GM12878 (cell line): ENCODE measurements at regions not wholly inside any gene's neighbourhood (a gene's known extent, or its start where the extent isn't known, plus 50 kb on each side); places are given as distances from the start of the nearest gene placed in this dataset.

Source experiments
- ATAC-seq: fragments of 200-7000 bp; cut with Tn5 transposase; 3 replicates; pipeline ENCODE4 v1.9.1; 2020; ENCODE audit warnings: mild to moderate bottlenecking, moderate library complexity
- BruUV-seq: library from RNA; stranded (reverse); fragments of 400-500 nt; replicated peaks from 2 replicates; lab custom pipeline; 2021; lab: Mats Ljungman, UMichigan
- CTCF ChIA-PET: fragments of 300-600 bp; sonication (Branson Sonifier 250); formaldehyde crosslinking; extraction: SDS; loops from one replicate; lab custom pipeline; 2021; ENCODE audit warnings: inconsistent platforms; lab: Yijun Ruan, JAX
- POLR2A ChIA-PET: fragments of 350-600 bp; formaldehyde crosslinking; extraction: SDS; loops from one replicate; lab custom pipeline; 2021; ENCODE audit warnings: inconsistent platforms; lab: Charles Lee
- RAD21 ChIA-PET: fragments of 300-600 bp; sonication (Branson Sonifier 250); formaldehyde crosslinking; loops from one replicate; lab custom pipeline; 2023; ENCODE audit warnings: antibody characterized with exemption; ENCODE audit not compliant: unreplicated experiment; lab: Charles Lee
- SMC1A ChIA-PET: fragments of 300-600 bp; sonication (Branson Sonifier 250); formaldehyde crosslinking; loops from one replicate; lab custom pipeline; 2023; ENCODE audit not compliant: unreplicated experiment, uncharacterized antibody; lab: Charles Lee
- DNase-seq: peaks from one replicate; pipeline ENCODE4 v3.0.0-alpha.2; 2011; ENCODE audit warnings: low read depth, low spot score
- FAIRE-seq: peaks from 3 replicates; lab custom pipeline; 2011; peaks lifted over from hg19 to GRCh38; lab: Jason Lieb, UNC
- H2AFZ ChIP-seq: 2 replicates; pipeline ENCODE4 v1.6.0; 2011; ENCODE audit warnings: low read depth, low read length, control low read depth; ENCODE audit not compliant: control insufficient read depth
- H3K27ac ChIP-seq: 2 replicates; pipeline ENCODE4 v1.5.1; 2011; ENCODE audit warnings: control low read depth; ENCODE audit not compliant: control insufficient read depth, insufficient read depth
- H3K27me3 ChIP-seq, 2 experiments: replicated peaks in 1 of 2; 2 replicates each; pipeline versions ENCODE4 v1.6.0 to v1.6.1; 2011; ENCODE audit warnings: low read length in 1 of 2; ENCODE audit not compliant: control insufficient read depth in 2 of 2, insufficient read depth in 2 of 2
- H3K36me3 ChIP-seq, 2 experiments: 2 replicates each; pipeline ENCODE4 v1.5.1; 2011; ENCODE audit warnings: low read length in 1 of 2; ENCODE audit not compliant: control insufficient read depth in 2 of 2, insufficient read depth in 2 of 2
- H3K4me1 ChIP-seq: 2 replicates; pipeline ENCODE4 v1.6.1; 2011; ENCODE audit warnings: mild to moderate bottlenecking, low read length, moderate library complexity, mixed read lengths; ENCODE audit not compliant: control insufficient read depth, insufficient read depth
- H3K4me2 ChIP-seq: 2 replicates; pipeline ENCODE4 v1.6.0; 2011; ENCODE audit warnings: control low read depth; ENCODE audit not compliant: control insufficient read depth, insufficient read depth
- H3K4me3 ChIP-seq: fragments of 200-600 bp; sonication (generic); 2 replicates; pipeline ENCODE4 v1.5.1; 2016
- H3K79me2 ChIP-seq: 2 replicates; pipeline ENCODE4 v1.6.0; 2011; ENCODE audit warnings: low read length; ENCODE audit not compliant: control insufficient read depth, insufficient read depth
- H3K9ac ChIP-seq: 2 replicates; pipeline ENCODE4 v1.8.0; 2011; ENCODE audit warnings: low read length, control low read depth, mixed read lengths; ENCODE audit not compliant: control insufficient read depth, insufficient read depth
- H3K9me3 ChIP-seq: replicated peaks from 3 replicates; pipeline ENCODE4 v1.5.1; 2011; ENCODE audit warnings: mild to moderate bottlenecking, low read length; ENCODE audit not compliant: control insufficient read depth, insufficient read depth
- H4K20me1 ChIP-seq: 2 replicates; pipeline ENCODE4 v1.6.0; 2011; ENCODE audit not compliant: control insufficient read depth, insufficient read depth
- ASH2L ChIP-seq: fragments of 300-600, 200-600 bp; sonication (generic); IDR thresholded peaks from 2 replicates; pipeline ENCODE4 v1.6.1; 2017; ENCODE audit warnings: low read depth, mild to moderate bottlenecking, borderline replicate concordance
- ATF3 ChIP-seq: IDR thresholded peaks from 2 replicates; pipeline ENCODE4 v1.6.1; 2011; ENCODE audit warnings: low read depth, mild to moderate bottlenecking, low read length, moderate library complexity, borderline replicate concordance; ENCODE audit errors: extremely low read depth
- BACH1 ChIP-seq: fragments of 450-650 bp; IDR thresholded peaks from 2 replicates; pipeline ENCODE4 v1.6.1; 2017; ENCODE audit warnings: mild to moderate bottlenecking, borderline replicate concordance
- DPF2 ChIP-seq: fragments of 450-650 bp; IDR thresholded peaks from 2 replicates; pipeline ENCODE4 v1.6.1; 2017; ENCODE audit warnings: mild to moderate bottlenecking
- EZH2 ChIP-seq: IDR thresholded peaks from 2 replicates; pipeline ENCODE4 v1.6.1; 2012; ENCODE audit warnings: low read depth, mild to moderate bottlenecking, control low read depth, inconsistent platforms, low read length, borderline replicate concordance; ENCODE audit not compliant: control insufficient read depth
- HDAC6 ChIP-seq: fragments of 200-600 bp; sonication (generic); IDR thresholded peaks from one replicate; pipeline ENCODE4 v1.8.0; 2017; ENCODE audit warnings: antibody characterized with exemption; ENCODE audit not compliant: unreplicated experiment
- HDGF ChIP-seq: fragments of 450-650 bp; IDR thresholded peaks from 2 replicates; pipeline ENCODE4 v1.6.1; 2016; ENCODE audit warnings: antibody characterized with exemption
- JUND ChIP-seq: IDR thresholded peaks from 2 replicates; pipeline ENCODE4 v1.6.1; 2012; ENCODE audit warnings: low read depth, mild to moderate bottlenecking, low read length, improper control_type of control experiment, moderate library complexity
- MEF2B ChIP-seq: fragments of 450-650 bp; IDR thresholded peaks from 2 replicates; pipeline ENCODE4 v1.6.1; 2018; ENCODE audit warnings: mild to moderate bottlenecking, moderate library complexity; ENCODE audit not compliant: partially characterized antibody, poor library complexity, severe bottlenecking
- MYC ChIP-seq: IDR thresholded peaks from 2 replicates; pipeline ENCODE4 v1.6.1; 2011; ENCODE audit warnings: mild to moderate bottlenecking, low read length, moderate library complexity, inconsistent platforms; ENCODE audit not compliant: insufficient read depth, insufficient replicate concordance, insufficient read length, severe bottlenecking
- NFYB ChIP-seq: IDR thresholded peaks from 2 replicates; pipeline ENCODE4 v1.6.1; 2011; ENCODE audit warnings: low read depth, mild to moderate bottlenecking, low read length, improper control_type of control experiment, moderate library complexity; ENCODE audit not compliant: insufficient read depth
- NKRF ChIP-seq: fragments of 450-650 bp; conservative IDR thresholded peaks from 2 replicates; pipeline ENCODE4 v1.6.1; 2017; ENCODE audit warnings: mild to moderate bottlenecking, moderate library complexity
- TARDBP ChIP-seq: IDR thresholded peaks from 2 replicates; pipeline ENCODE4 v1.6.1; 2016; ENCODE audit warnings: borderline replicate concordance
- WRNIP1 ChIP-seq: IDR thresholded peaks from 2 replicates; pipeline ENCODE4 v1.6.1; 2011; ENCODE audit warnings: low read depth, low read length, improper control_type of control experiment, borderline replicate concordance
- ZNF217 ChIP-seq: fragments of 450-650 bp; IDR thresholded peaks from 2 replicates; pipeline ENCODE4 v1.6.1; 2017; ENCODE audit warnings: antibody characterized with exemption, mild to moderate bottlenecking
- ZNF274 ChIP-seq: IDR thresholded peaks from one replicate; pipeline ENCODE4 v1.8.0; 2011; ENCODE audit not compliant: insufficient read length, insufficient read depth
- WGBS: methylation state at CpG from one replicate; pipeline ENCODE4 v1.1.6; 2016; ENCODE audit warnings: low lambda C conversion rate; ENCODE audit not compliant: insufficient replicate concordance, insufficient coverage; ENCODE audit errors: missing lambda C conversion rate; 5-methylcytosine and 5-hydroxymethylcytosine counted together
- in situ Hi-C: fragments of 300-500 bp; cut with MboI; formaldehyde crosslinking; loops from 9 replicates; pipeline ENCODE4 v1.14.3; 2018; ENCODE audit warnings: mixed read lengths
- intact Hi-C: fragments of 100-400 bp; cut with micrococcal nuclease; formaldehyde crosslinking; loops from one replicate; pipeline ENCODE4 v1.14.2; 2022; ENCODE audit not compliant: unreplicated experiment
- TF ChIP-seq, protein P1 (sequence below): fragments of 450-650 bp; IDR thresholded peaks from 2 replicates; pipeline ENCODE4 v1.6.1; 2017; ENCODE audit warnings: mild to moderate bottlenecking, moderate library complexity

GRCh38 chr14:34379816-34380470 is 82.1 kb downstream of the SPTSSA start:
- H3K4me3 ChIP-seq = no peak overlapping the region
- POLR2A ChIA-PET = no interaction called here
- TF ChIP-seq ATF3 = no peak
- TF ChIP-seq MEF2B = no peak
- TF ChIP-seq, protein P1, sequence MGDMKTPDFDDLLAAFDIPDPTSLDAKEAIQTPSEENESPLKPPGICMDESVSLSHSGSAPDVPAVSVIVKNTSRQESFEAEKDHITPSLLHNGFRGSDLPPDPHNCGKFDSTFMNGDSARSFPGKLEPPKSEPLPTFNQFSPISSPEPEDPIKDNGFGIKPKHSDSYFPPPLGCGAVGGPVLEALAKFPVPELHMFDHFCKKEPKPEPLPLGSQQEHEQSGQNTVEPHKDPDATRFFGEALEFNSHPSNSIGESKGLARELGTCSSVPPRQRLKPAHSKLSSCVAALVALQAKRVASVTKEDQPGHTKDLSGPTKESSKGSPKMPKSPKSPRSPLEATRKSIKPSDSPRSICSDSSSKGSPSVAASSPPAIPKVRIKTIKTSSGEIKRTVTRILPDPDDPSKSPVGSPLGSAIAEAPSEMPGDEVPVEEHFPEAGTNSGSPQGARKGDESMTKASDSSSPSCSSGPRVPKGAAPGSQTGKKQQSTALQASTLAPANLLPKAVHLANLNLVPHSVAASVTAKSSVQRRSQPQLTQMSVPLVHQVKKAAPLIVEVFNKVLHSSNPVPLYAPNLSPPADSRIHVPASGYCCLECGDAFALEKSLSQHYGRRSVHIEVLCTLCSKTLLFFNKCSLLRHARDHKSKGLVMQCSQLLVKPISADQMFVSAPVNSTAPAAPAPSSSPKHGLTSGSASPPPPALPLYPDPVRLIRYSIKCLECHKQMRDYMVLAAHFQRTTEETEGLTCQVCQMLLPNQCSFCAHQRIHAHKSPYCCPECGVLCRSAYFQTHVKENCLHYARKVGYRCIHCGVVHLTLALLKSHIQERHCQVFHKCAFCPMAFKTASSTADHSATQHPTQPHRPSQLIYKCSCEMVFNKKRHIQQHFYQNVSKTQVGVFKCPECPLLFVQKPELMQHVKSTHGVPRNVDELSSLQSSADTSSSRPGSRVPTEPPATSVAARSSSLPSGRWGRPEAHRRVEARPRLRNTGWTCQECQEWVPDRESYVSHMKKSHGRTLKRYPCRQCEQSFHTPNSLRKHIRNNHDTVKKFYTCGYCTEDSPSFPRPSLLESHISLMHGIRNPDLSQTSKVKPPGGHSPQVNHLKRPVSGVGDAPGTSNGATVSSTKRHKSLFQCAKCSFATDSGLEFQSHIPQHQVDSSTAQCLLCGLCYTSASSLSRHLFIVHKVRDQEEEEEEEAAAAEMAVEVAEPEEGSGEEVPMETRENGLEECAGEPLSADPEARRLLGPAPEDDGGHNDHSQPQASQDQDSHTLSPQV = no peak
- no peak for TF ChIP-seq HDGF
- TF ChIP-seq DPF2 = no peak
- TF ChIP-seq JUND = no peak
- no peak for TF ChIP-seq ZNF217
- no peak for TF ChIP-seq BACH1
- TF ChIP-seq MYC = no peak
- no peak for TF ChIP-seq EZH2
- TF ChIP-seq NFYB = no peak
- no peak for TF ChIP-seq ASH2L
- TF ChIP-seq HDAC6 = no peak
- TF ChIP-seq WRNIP1 = no peak
- no peak for TF ChIP-seq ZNF274
- no peak for TF ChIP-seq TARDBP
- no peak for TF ChIP-seq NKRF

More at GRCh38 chr14:34379816-34380470, 82.1 kb downstream of the SPTSSA start:
- no peak for DNase-seq
- Histone ChIP-seq H4K20me1 (no peaks in the 10 kb centered on the region), H3K27me3 (0 out of 4 replicates have a peak, but pooled peaks cover 0 to 3% of the 10 kb centered on the region in 2 experiments), H3K9ac (no peak overlapping the region), H3K79me2 (no peaks in the 10 kb centered on the region), H2AFZ (no peak overlapping the region), H3K4me1 (no peaks in the 10 kb centered on the region), H3K36me3 (no peaks in the 10 kb centered on the region), H3K9me3 (no peaks in the 10 kb centered on the region), H3K4me2 (no peak overlapping the region), H3K27ac (no peak overlapping the region)
- ChIA-PET RAD21 (no interaction called here), SMC1A (no interaction called here), CTCF (no interaction called here)
- no peak for FAIRE-seq
- ATAC-seq = no peak
- WGBS = 11% methylated on average over 4 of the region's 4 CpGs
- intact Hi-C loops = no loop called here
- in situ Hi-C loops = no loop called here
- no TSS peak for BruUV-seq
